ENCODE measurements at regions not wholly inside any gene's neighbourhood (a gene's known extent, or its start where the extent isn't known, plus 50 kb on each side); places are given as distances from the start of the nearest gene placed in this dataset.

GRCh38 chr11:21625982-21626381, 566.9 kb upstream of the ANO5 start:
- DNase-seq (ENCODE audit: insufficient read length, low spot score) (no peak), FAIRE-seq (no peak)
- no peak for TF ChIP-seq PAX5 (IDR thresholded peaks at IDR 0.05; ENCODE audit: insufficient read depth, low read length, severe bottlenecking)
- no peak for TF ChIP-seq TAF1 (IDR thresholded peaks at IDR 0.05; ENCODE audit: low read depth, low read length)
- no peak for TF ChIP-seq POLR2AphosphoS5 (IDR thresholded peaks at IDR 0.05; ENCODE audit: low read depth, low read length)
- TF ChIP-seq POLR2A (IDR thresholded peaks at IDR 0.05; ENCODE audit: low read depth, low read length) = no peak
- no peak for TF ChIP-seq POU2F2 (IDR thresholded peaks at IDR 0.05; ENCODE audit: low read depth, low read length)
- TF ChIP-seq SPI1 (IDR thresholded peaks at IDR 0.05; ENCODE audit: low read depth, low read length) = no peak

- DNase-seq (ENCODE audit: insufficient read length, low spot score) = no peak
- no peak for FAIRE-seq
- TF ChIP-seq PAX5 (IDR thresholded peaks at IDR 0.05; ENCODE audit: insufficient read depth, low read length, severe bottlenecking) (no peak), POLR2AphosphoS5 (IDR thresholded peaks at IDR 0.05; ENCODE audit: low read depth, low read length) (no peak), POLR2A (IDR thresholded peaks at IDR 0.05; ENCODE audit: low read depth, low read length) (no peak), SPI1 (IDR thresholded peaks at IDR 0.05; ENCODE audit: low read depth, low read length) (no peak), POU2F2 (IDR thresholded peaks at IDR 0.05; ENCODE audit: low read depth, low read length) (no peak), TAF1 (IDR thresholded peaks at IDR 0.05; ENCODE audit: low read depth, low read length) (no peak)
Measured at GRCh38 chr11:21628641-21629040, 564.2 kb upstream of the ANO5 start.

- DNase-seq (ENCODE audit: insufficient read length, low spot score) = no peak
- TF ChIP-seq PAX5 (IDR thresholded peaks at IDR 0.05; ENCODE audit: insufficient read depth, low read length, severe bottlenecking) (no peak), SPI1 (IDR thresholded peaks at IDR 0.05; ENCODE audit: low read depth, low read length) (no peak), POLR2AphosphoS5 (IDR thresholded peaks at IDR 0.05; ENCODE audit: low read depth, low read length) (no peak), TAF1 (IDR thresholded peaks at IDR 0.05; ENCODE audit: low read depth, low read length) (no peak), POU2F2 (IDR thresholded peaks at IDR 0.05; ENCODE audit: low read depth, low read length) (no peak), POLR2A (IDR thresholded peaks at IDR 0.05; ENCODE audit: low read depth, low read length) (no peak)
- FAIRE-seq = no peak
Measured at GRCh38 chr11:21630934-21631478, 561.9 kb upstream of the ANO5 start.

GRCh38 chr11:21631991-21632390, 560.9 kb upstream of the ANO5 start:
- DNase-seq (ENCODE audit: insufficient read length, low spot score) (no peak), FAIRE-seq (no peak)
- no peak for TF ChIP-seq POLR2AphosphoS5 (IDR thresholded peaks at IDR 0.05; ENCODE audit: low read depth, low read length)
- no peak for TF ChIP-seq SPI1 (IDR thresholded peaks at IDR 0.05; ENCODE audit: low read depth, low read length)
- no peak for TF ChIP-seq POU2F2 (IDR thresholded peaks at IDR 0.05; ENCODE audit: low read depth, low read length)
- no peak for TF ChIP-seq POLR2A (IDR thresholded peaks at IDR 0.05; ENCODE audit: low read depth, low read length)
- no peak for TF ChIP-seq PAX5 (IDR thresholded peaks at IDR 0.05; ENCODE audit: insufficient read depth, low read length, severe bottlenecking)
- no peak for TF ChIP-seq TAF1 (IDR thresholded peaks at IDR 0.05; ENCODE audit: low read depth, low read length)

GRCh38 chr11:21634491-21634890, 558.4 kb upstream of the ANO5 start:
- FAIRE-seq (no peak), DNase-seq (ENCODE audit: insufficient read length, low spot score) (no peak)
- TF ChIP-seq PAX5 (IDR thresholded peaks at IDR 0.05; ENCODE audit: insufficient read depth, low read length, severe bottlenecking) (no peak), POLR2A (IDR thresholded peaks at IDR 0.05; ENCODE audit: low read depth, low read length) (no peak)

- FAIRE-seq = no peak
- no peak for DNase-seq (ENCODE audit: insufficient read length, low spot score)
- TF ChIP-seq POLR2A (IDR thresholded peaks at IDR 0.05; ENCODE audit: low read depth, low read length) = no peak
- TF ChIP-seq POLR2AphosphoS5 (IDR thresholded peaks at IDR 0.05; ENCODE audit: low read depth, low read length) = no peak
- no peak for TF ChIP-seq PAX5 (IDR thresholded peaks at IDR 0.05; ENCODE audit: insufficient read depth, low read length, severe bottlenecking)
- no peak for TF ChIP-seq TAF1 (IDR thresholded peaks at IDR 0.05; ENCODE audit: low read depth, low read length)
- TF ChIP-seq SPI1 (IDR thresholded peaks at IDR 0.05; ENCODE audit: low read depth, low read length) = no peak
- TF ChIP-seq POU2F2 (IDR thresholded peaks at IDR 0.05; ENCODE audit: low read depth, low read length) = no peak
Measured at GRCh38 chr11:21634956-21635355, 557.9 kb upstream of the ANO5 start.

GRCh38 chr11:21635394-21636145, 557.3 kb upstream of the ANO5 start:
- DNase-seq (ENCODE audit: insufficient read length, low spot score) (no peak), FAIRE-seq (no peak)
- no peak for TF ChIP-seq TAF1 (IDR thresholded peaks at IDR 0.05; ENCODE audit: low read depth, low read length)
- no peak for TF ChIP-seq PAX5 (IDR thresholded peaks at IDR 0.05; ENCODE audit: insufficient read depth, low read length, severe bottlenecking)
- no peak for TF ChIP-seq POLR2AphosphoS5 (IDR thresholded peaks at IDR 0.05; ENCODE audit: low read depth, low read length)
- no peak for TF ChIP-seq POLR2A (IDR thresholded peaks at IDR 0.05; ENCODE audit: low read depth, low read length)
- TF ChIP-seq SPI1 (IDR thresholded peaks at IDR 0.05; ENCODE audit: low read depth, low read length) = no peak
- no peak for TF ChIP-seq POU2F2 (IDR thresholded peaks at IDR 0.05; ENCODE audit: low read depth, low read length)

- DNase-seq (ENCODE audit: insufficient read length, low spot score) (no peak), FAIRE-seq (no peak)
- TF ChIP-seq POLR2A (IDR thresholded peaks at IDR 0.05; ENCODE audit: low read depth, low read length) (no peak), PAX5 (IDR thresholded peaks at IDR 0.05; ENCODE audit: insufficient read depth, low read length, severe bottlenecking) (no peak), POU2F2 (IDR thresholded peaks at IDR 0.05; ENCODE audit: low read depth, low read length) (no peak), POLR2AphosphoS5 (IDR thresholded peaks at IDR 0.05; ENCODE audit: low read depth, low read length) (no peak), SPI1 (IDR thresholded peaks at IDR 0.05; ENCODE audit: low read depth, low read length) (no peak), TAF1 (IDR thresholded peaks at IDR 0.05; ENCODE audit: low read depth, low read length) (no peak)
Measured at GRCh38 chr11:21636561-21636960, 556.3 kb upstream of the ANO5 start.

- TF ChIP-seq POLR2A (IDR thresholded peaks at IDR 0.05; ENCODE audit: low read depth, low read length) (no peak), SPI1 (IDR thresholded peaks at IDR 0.05; ENCODE audit: low read depth, low read length) (0 out of 2 replicates have a peak, but pooled peaks have one; percentile 15)
- DNase-seq (ENCODE audit: insufficient read length, low spot score) = no peak
- FAIRE-seq = no peak
Measured at GRCh38 chr11:21640491-21640890, 552.4 kb upstream of the ANO5 start.

- FAIRE-seq (no peak), DNase-seq (ENCODE audit: insufficient read length, low spot score) (no peak)
- no peak for TF ChIP-seq POLR2A (IDR thresholded peaks at IDR 0.05; ENCODE audit: low read depth, low read length)
- TF ChIP-seq POLR2AphosphoS5 (IDR thresholded peaks at IDR 0.05; ENCODE audit: low read depth, low read length) = no peak
- no peak for TF ChIP-seq PAX5 (IDR thresholded peaks at IDR 0.05; ENCODE audit: insufficient read depth, low read length, severe bottlenecking)
- TF ChIP-seq SPI1 (IDR thresholded peaks at IDR 0.05; ENCODE audit: low read depth, low read length) = no peak
- no peak for TF ChIP-seq TAF1 (IDR thresholded peaks at IDR 0.05; ENCODE audit: low read depth, low read length)
- TF ChIP-seq POU2F2 (IDR thresholded peaks at IDR 0.05; ENCODE audit: low read depth, low read length) = no peak
Measured at GRCh38 chr11:21641869-21642268, 551.0 kb upstream of the ANO5 start.
